PC-3 (cell line): ENCODE measurements at regions not wholly inside any gene's neighbourhood (a gene's known extent, or its start where the extent isn't known, plus 50 kb on each side); places are given as distances from the start of the nearest gene placed in this dataset.

ENCODE experiments used
- ATAC-seq: fragments of 200-7000 bp; cut with Tn5 transposase; 2 replicates; pipeline ENCODE4 v1.9.1; 2020; ENCODE audit warnings: mild to moderate bottlenecking, moderate library complexity
- BruUV-seq: library from RNA; stranded (reverse); fragments of 400-500 nt; replicated peaks from 2 replicates; lab custom pipeline; 2021; lab: Mats Ljungman, UMichigan
- CTCF ChIA-PET: fragments of 300-600 bp; sonication (Branson Sonifier 250); formaldehyde crosslinking; loops from one replicate; lab custom pipeline; 2022; ENCODE audit warnings: antibody characterized with exemption; lab: Charles Lee
- POLR2A ChIA-PET: fragments of 300-600 bp; sonication (Branson Sonifier 250); formaldehyde crosslinking; loops from one replicate; lab custom pipeline; 2022; ENCODE audit warnings: antibody characterized with exemption; ENCODE audit not compliant: unreplicated experiment; lab: Charles Lee
- DNase-seq: peaks from one replicate; pipeline ENCODE4 v3.0.0-alpha.2; 2015
- H2AFZ ChIP-seq: fragments of 300-600 bp; sonication (generic); 2 replicates; pipeline ENCODE4 v1.6.0; 2016; ENCODE audit warnings: antibody characterized with exemption, low read length
- H3F3A ChIP-seq: fragments of 300-600 bp; sonication (generic); one replicate; pipeline ENCODE4 v1.6.0; 2017; ENCODE audit warnings: antibody characterized with exemption, low read length, control low read depth, mild to moderate bottlenecking; ENCODE audit not compliant: unreplicated experiment
- H3K27ac ChIP-seq: fragments of 300-600 bp; sonication (generic); 2 replicates; pipeline ENCODE4 v1.5.1; 2016; ENCODE audit warnings: mild to moderate bottlenecking, low read length
- H3K27me3 ChIP-seq: fragments of 300-600 bp; sonication (generic); 2 replicates; pipeline ENCODE4 v1.6.1; 2016; ENCODE audit warnings: low read length, mixed read lengths
- H3K36me3 ChIP-seq: fragments of 300-600 bp; sonication (generic); 2 replicates; pipeline ENCODE4 v1.6.1; 2016; ENCODE audit warnings: low read depth, mixed run types, low read length, mixed read lengths
- H3K4me1 ChIP-seq: fragments of 300-600 bp; sonication (generic); 2 replicates; pipeline ENCODE4 v1.5.1; 2016; ENCODE audit warnings: low read length; ENCODE audit not compliant: insufficient read depth
- H3K4me2 ChIP-seq: fragments of 300-600 bp; sonication (generic); 2 replicates; pipeline ENCODE4 v1.6.0; 2016; ENCODE audit warnings: low read length
- H3K4me3 ChIP-seq: fragments of 300-600 bp; sonication (generic); 2 replicates; pipeline ENCODE4 v1.5.1; 2016; ENCODE audit warnings: mild to moderate bottlenecking, low read length, mixed read lengths
- H3K79me2 ChIP-seq: fragments of 300-600 bp; sonication (generic); 2 replicates; pipeline ENCODE4 v1.6.1; 2017; ENCODE audit warnings: low read length, mixed read lengths
- H3K9ac ChIP-seq: fragments of 300-600 bp; sonication (generic); 2 replicates; pipeline ENCODE4 v1.6.0; 2016; ENCODE audit warnings: mild to moderate bottlenecking, low read length
- H3K9me2 ChIP-seq: fragments of 300-600 bp; sonication (generic); replicated peaks from 2 replicates; pipeline ENCODE4 v1.6.1; 2016; ENCODE audit warnings: mixed run types, low read length, mixed read lengths
- H3K9me3 ChIP-seq: fragments of 300-600 bp; sonication (generic); 2 replicates; pipeline ENCODE4 v1.6.1; 2016; ENCODE audit warnings: low read length, mixed read lengths
- H4K20me1 ChIP-seq: fragments of 300-600 bp; sonication (generic); 2 replicates; pipeline ENCODE4 v1.6.1; 2016; ENCODE audit warnings: low read length, mixed read lengths
- EZH2 ChIP-seq: fragments of 300-600 bp; sonication (generic); IDR thresholded peaks from one replicate; pipeline ENCODE4 v1.6.1; 2017; ENCODE audit warnings: antibody characterized with exemption, mild to moderate bottlenecking, low read length; ENCODE audit not compliant: unreplicated experiment
- EZH2phosphoT487 ChIP-seq: fragments of 300-600 bp; sonication (generic); IDR thresholded peaks from 2 replicates; pipeline ENCODE4 v1.6.1; 2018; ENCODE audit warnings: mild to moderate bottlenecking, antibody characterized with exemption, low read length, borderline replicate concordance
- intact Hi-C: fragments of 100-400 bp; cut with micrococcal nuclease; formaldehyde crosslinking; loops from 2 replicates; pipeline ENCODE4 v1.9.0; 2023
- TF ChIP-seq, protein P1 (sequence below): fragments of 300-600 bp; sonication (generic); conservative IDR thresholded peaks from 2 replicates; pipeline ENCODE4 v1.5.1; 2017; ENCODE audit warnings: antibody characterized with exemption, low read depth, mild to moderate bottlenecking, low read length

- Histone ChIP-seq H3K9me3 (no peaks in the 10 kb centered on the region), H3K4me3 (no peak overlapping the region), H3K79me2 (no peaks in the 10 kb centered on the region), H4K20me1 (no peaks in the 10 kb centered on the region), H3K9ac (no peak overlapping the region), H3K27ac (no peak overlapping the region), H3K4me1 (no peaks in the 10 kb centered on the region), H3F3A (no peaks in the 10 kb centered on the region), H3K4me2 (no peak overlapping the region), H3K27me3 (no peaks in the 10 kb centered on the region), H2AFZ (no peak overlapping the region), H3K36me3 (no peaks in the 10 kb centered on the region), H3K9me2 (no peaks in the 10 kb centered on the region)
- ATAC-seq (no peak), DNase-seq (no peak)
- BruUV-seq: no TSS peak
- CTCF ChIA-PET: no interaction called here
- intact Hi-C loops: no loop called here
- POLR2A ChIA-PET: no interaction called here
- TF ChIP-seq, protein P1, sequence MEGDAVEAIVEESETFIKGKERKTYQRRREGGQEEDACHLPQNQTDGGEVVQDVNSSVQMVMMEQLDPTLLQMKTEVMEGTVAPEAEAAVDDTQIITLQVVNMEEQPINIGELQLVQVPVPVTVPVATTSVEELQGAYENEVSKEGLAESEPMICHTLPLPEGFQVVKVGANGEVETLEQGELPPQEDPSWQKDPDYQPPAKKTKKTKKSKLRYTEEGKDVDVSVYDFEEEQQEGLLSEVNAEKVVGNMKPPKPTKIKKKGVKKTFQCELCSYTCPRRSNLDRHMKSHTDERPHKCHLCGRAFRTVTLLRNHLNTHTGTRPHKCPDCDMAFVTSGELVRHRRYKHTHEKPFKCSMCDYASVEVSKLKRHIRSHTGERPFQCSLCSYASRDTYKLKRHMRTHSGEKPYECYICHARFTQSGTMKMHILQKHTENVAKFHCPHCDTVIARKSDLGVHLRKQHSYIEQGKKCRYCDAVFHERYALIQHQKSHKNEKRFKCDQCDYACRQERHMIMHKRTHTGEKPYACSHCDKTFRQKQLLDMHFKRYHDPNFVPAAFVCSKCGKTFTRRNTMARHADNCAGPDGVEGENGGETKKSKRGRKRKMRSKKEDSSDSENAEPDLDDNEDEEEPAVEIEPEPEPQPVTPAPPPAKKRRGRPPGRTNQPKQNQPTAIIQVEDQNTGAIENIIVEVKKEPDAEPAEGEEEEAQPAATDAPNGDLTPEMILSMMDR: no peak
- TF ChIP-seq EZH2 (no peak), EZH2phosphoT487 (no peak)
These were observed 318.4 kb upstream of the CLNK start for GRCh38 chr4:11002961-11003360.

DNA sequence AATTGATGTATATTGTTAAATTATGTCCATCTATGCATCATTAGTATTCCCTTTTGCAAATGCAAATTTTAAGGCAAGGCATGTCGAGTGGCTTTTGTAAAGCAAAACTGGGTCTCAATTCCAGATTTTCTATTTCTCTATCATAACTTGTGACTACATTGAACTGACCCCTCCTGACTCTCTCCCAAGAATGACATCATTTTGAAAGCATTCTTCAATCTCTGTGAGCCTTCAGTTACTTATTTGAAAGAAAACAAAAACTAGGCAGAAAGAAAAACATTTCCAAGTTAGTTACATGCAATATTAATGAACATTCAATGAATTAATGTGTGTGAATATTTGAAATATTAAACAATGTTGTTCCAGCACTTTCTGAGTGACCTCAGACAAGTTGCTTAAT is 314.3 kb upstream of the CLNK start:
- intact Hi-C loops: no loop called here
- Histone ChIP-seq H2AFZ (no peak overlapping the region), H3K4me1 (no peaks in the 10 kb centered on the region), H3K4me2 (no peak overlapping the region), H4K20me1 (no peaks in the 10 kb centered on the region), H3K9me3 (no peaks in the 10 kb centered on the region), H3K27ac (no peak overlapping the region), H3K4me3 (no peak overlapping the region), H3K9ac (no peak overlapping the region), H3F3A (no peaks in the 10 kb centered on the region), H3K79me2 (no peaks in the 10 kb centered on the region), H3K9me2 (no peaks in the 10 kb centered on the region), H3K36me3 (no peaks in the 10 kb centered on the region), H3K27me3 (no peaks in the 10 kb centered on the region)
- ChIA-PET CTCF (no interaction called here), POLR2A (no interaction called here)
- no peak for ATAC-seq
- TF ChIP-seq, protein P1: no peak
- no peak for TF ChIP-seq EZH2
- DNase-seq: no peak
- no TSS peak for BruUV-seq

DNA sequence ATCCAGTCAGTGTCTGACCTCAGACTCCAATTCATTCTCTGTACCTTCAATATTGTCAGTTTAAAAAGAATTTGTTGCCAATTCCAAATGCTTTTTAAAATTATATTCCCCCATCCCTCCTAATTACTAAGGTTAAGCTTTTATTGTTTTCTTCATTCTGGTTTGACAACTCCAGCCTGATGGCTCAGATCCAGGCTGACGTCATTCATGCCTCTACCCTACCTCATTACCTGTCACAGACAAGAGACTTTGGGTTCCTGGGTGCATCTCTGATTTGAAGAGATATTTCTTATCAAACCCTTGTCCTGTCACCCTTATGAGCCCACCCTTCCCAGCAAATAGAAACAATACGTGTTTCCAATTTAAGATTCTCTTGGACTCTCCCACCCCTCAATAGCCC is 300.2 kb upstream of the CLNK start:
- ChIA-PET CTCF (no interaction called here), POLR2A (no interaction called here)
- no peaks in the 10 kb centered on the region for H3K79me2 ChIP-seq
- no peaks in the 10 kb centered on the region for H4K20me1 ChIP-seq
- TF ChIP-seq EZH2phosphoT487 (no peak), EZH2 (no peak)
- TF ChIP-seq, protein P1: no peak
- no peak for DNase-seq
- BruUV-seq: no TSS peak
- intact Hi-C loops: no loop called here
- H3K4me3 ChIP-seq: no peak overlapping the region
- no peak overlapping the region for H3K27ac ChIP-seq
- H3F3A ChIP-seq: no peaks in the 10 kb centered on the region
- H2AFZ ChIP-seq: no peak overlapping the region
- H3K9me2 ChIP-seq: no peaks in the 10 kb centered on the region
- H3K9ac ChIP-seq: no peak overlapping the region
- no peak for ATAC-seq
- H3K9me3 ChIP-seq: no peaks in the 10 kb centered on the region
- H3K4me2 ChIP-seq: no peak overlapping the region
- no peaks in the 10 kb centered on the region for H3K27me3 ChIP-seq
- no peaks in the 10 kb centered on the region for H3K36me3 ChIP-seq
- H3K4me1 ChIP-seq: no peaks in the 10 kb centered on the region
